ENCODE measurements at regions not wholly inside any gene's neighbourhood (a gene's known extent, or its start where the extent isn't known, plus 50 kb on each side); places are given as distances from the start of the nearest gene placed in this dataset.

GRCh38 chr1:213326281-213327016 is 275.4 kb downstream of the RPS6KC1 start:
- TF ChIP-seq CTCF (IDR thresholded peaks at IDR 0.05; ENCODE audit: poor library complexity, severe bottlenecking) (no peak), MXI1 (conservative IDR thresholded peaks at IDR 0.05; ENCODE audit: poor library complexity, severe bottlenecking) (no peak), EZH2 (IDR thresholded peaks at IDR 0.05; ENCODE audit: borderline replicate concordance, insufficient read depth, low read length, poor library complexity, severe bottlenecking) (no peak), EP300 (conservative IDR thresholded peaks at IDR 0.05; ENCODE audit: poor library complexity, severe bottlenecking) (no peak), REST (IDR thresholded peaks at IDR 0.05; ENCODE audit: borderline replicate concordance) (no peak), TAF1 (IDR thresholded peaks at IDR 0.05; ENCODE audit: low read depth) (no peak)
